GM12864 (cell line): ENCODE measurements at regions not wholly inside any gene's neighbourhood (a gene's known extent, or its start where the extent isn't known, plus 50 kb on each side); places are given as distances from the start of the nearest gene placed in this dataset.

Experiments
- DNase-seq: peaks from one replicate; pipeline ENCODE4 v3.0.0-alpha.2; 2011; ENCODE audit warnings: low read depth
- H3K4me3 ChIP-seq: 2 replicates; pipeline ENCODE4 v1.5.1; 2011; ENCODE audit warnings: mild to moderate bottlenecking, low read depth, low read length, control low read depth
- CTCF ChIP-seq: IDR thresholded peaks from 2 replicates; pipeline ENCODE4 v1.5.1; 2011; ENCODE audit warnings: low read depth, mild to moderate bottlenecking, moderate library complexity, low read length, control low read depth, inconsistent platforms; ENCODE audit errors: missing control alignments

DNA sequence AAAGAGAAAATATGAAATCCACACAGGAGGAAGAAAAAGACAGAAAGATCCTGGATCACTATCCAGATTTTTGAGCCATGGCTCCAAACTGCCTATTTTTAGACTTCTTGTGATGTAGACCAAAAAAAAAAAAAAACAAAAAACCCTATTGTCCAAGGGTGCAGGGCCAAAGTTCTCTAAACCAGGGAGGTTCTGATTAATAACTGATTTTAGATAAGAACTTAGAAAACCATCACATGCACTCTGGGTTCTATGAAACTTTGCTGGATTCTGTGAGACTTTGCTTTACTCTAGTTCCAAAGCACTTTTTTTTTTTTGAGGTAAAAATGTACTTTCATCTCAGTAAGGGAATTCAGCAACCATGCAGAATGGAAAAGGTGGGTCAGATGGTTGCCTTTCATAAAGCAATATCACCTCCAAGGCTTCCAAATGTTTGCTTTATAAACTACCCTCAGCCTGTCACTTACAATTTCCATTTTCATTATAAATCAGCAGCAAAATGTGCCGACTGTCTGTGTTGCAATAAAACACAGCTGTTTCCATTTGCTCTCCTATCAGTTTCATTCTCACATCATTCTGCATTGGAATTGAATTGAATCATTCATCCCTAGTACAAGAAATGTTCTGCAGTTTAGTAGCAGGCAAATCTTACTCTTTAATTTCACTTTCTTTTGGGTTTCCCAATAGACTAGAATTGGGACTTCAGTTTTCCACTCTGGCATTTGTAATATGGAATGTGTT lies 1584.3 kb upstream of the RAG2 start:
- H3K4me3 ChIP-seq, result no peak overlapping the region
- DNase-seq, result no peak
- TF ChIP-seq CTCF, result no peak

- H3K4me3 ChIP-seq, result no peak overlapping the region
- no peak for DNase-seq
- no peak for TF ChIP-seq CTCF
Measured at GRCh38 chr11:38176686-38177322, 1578.8 kb upstream of the RAG2 start.

- no peak overlapping the region for H3K4me3 ChIP-seq
- DNase-seq, result no peak
- TF ChIP-seq CTCF, result no peak
Measured at GRCh38 chr11:38173676-38174075, 1575.6 kb upstream of the RAG2 start.

DNA sequence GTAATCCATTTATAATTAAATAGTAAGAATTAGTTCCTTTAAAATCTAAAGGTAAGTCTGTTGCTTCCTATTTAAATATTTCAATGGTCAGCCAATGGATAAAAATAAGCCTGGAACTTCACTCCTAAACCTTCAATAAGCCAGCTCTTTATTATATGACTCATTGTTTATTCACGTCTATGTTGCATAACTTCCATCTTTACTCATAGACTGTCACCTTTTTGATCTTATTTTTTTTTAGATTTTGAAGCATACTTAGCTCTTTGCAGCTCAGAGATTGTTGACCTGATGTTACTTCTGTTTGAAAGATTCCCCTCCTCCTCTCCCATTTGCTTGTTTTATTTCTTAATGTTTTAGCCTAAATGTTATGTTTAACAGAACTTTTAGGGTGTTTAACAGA lies 1571.2 kb upstream of the RAG2 start:
- DNase-seq, result no peak
- TF ChIP-seq CTCF, result no peak

DNA sequence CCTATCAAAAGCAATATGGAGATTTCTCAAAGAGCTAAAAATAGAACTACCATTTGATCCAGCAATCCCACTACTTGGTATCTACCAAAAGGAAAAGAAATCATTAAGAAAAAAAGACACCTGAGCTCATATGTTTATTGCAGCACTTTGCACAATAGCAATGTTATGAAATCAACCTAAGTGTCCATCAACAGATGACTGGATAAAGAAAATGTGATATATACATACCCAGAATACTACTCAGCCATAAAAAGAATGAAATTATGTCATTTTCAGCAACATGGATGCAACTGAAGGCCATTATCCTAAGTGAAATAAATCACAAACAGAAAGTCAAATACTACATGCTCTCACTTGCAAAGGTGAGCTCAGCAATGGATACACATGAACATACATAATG lies 1565.5 kb upstream of the RAG2 start:
- H3K4me3 ChIP-seq, result no peak overlapping the region
- no peak for DNase-seq
- no peak for TF ChIP-seq CTCF

More for the DNA sequence above, 1571.2 kb upstream of the RAG2 start:
- H3K4me3 ChIP-seq, result no peak overlapping the region

DNA sequence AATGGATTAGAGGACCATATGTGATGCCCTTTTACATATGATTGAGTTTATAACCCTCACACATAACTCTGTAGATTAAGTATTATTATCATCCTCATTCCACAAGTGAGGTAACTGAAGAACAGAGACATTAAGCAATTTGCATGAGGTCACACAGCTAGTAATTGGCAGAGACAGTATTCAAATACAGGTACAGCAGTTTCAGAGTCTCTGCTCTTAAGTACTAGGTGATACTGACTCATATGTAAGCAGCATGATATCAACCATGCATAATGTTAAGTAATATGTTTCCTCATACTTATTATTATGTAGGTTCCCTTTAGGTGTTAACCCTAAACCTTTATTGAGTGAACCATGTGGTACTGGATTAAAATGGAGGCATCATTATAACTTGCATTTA lies 1562.4 kb upstream of the RAG2 start:
- no peak for TF ChIP-seq CTCF
- no peak overlapping the region for H3K4me3 ChIP-seq
- no peak for DNase-seq

DNA sequence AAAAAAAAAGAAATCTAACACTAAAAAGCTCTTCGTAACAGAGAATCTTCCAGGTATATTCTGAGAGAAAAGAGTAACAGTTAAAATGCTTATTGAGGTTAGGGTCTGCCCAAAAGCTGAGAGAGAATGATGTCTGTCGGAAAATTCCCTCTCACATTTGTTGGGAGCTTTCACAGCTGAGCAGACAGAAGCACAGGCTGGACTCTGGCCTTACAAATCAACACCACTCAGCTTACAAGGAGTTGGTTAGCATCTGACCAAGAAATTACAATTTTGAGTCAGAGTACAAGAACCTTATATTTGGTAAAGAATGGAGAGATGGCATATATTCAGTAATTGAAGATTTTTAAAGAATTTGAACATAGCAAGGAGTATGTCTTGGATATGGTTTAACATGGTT lies 1561.0 kb upstream of the RAG2 start:
- no peak for TF ChIP-seq CTCF
- H3K4me3 ChIP-seq, result no peak overlapping the region
- DNase-seq, result no peak
